Limb (tissue), 2 donors: ENCODE measurements at regions not wholly inside any gene's neighbourhood (a gene's known extent, or its start where the extent isn't known, plus 50 kb on each side); places are given as distances from the start of the nearest gene placed in this dataset.

ENCODE experiments used
- DNase-seq, 2 donors: peaks; one replicate each; pipeline ENCODE4 v3.0.0-alpha.2; 2016; ENCODE audit errors: extremely low spot score in 2 of 2

GRCh38 chr12:94753036-94753679 lies 102.8 kb upstream of the TMCC3 start:
- DNase-seq: no peak

DNA sequence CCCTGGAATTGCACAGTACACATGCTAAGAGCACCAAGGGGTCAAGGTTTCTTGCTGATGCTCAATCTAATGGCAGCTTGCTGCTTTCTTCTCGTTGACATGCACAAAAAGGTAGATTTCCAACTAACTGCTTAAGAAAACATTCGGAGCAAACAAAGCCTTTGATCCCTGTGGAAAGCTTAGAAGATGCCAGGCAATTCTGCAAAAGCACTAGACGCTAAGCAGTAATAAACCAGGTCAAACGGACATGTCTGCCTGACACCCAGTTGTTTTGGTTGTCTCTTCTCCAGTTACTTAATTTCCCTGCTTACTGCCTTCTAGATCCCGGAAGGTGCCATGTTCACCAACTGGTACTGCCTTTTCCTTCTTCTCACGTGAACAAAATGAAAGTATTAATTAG lies 100.5 kb upstream of the TMCC3 start:
- no peak for DNase-seq

DNA sequence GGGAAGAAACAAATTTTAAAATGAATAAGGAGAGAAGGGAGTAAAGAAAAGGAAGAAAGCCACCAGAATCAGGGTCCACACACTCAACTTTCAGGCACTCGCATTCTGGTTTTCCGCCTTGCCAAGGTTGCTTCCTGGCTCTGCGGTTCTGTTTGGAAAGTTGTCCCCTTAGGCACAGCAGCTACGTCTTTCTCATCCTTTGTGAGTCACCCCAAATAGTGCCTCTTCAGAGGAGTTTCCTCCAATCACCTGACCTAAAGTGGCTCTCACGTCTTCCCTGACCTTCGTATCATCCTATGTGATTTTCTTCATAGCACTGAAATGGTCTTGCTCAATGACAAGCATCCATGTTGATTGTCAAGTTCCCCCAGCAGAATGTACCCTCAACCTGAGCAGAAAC lies 99.5 kb upstream of the TMCC3 start:
- no peak for DNase-seq

GRCh38 chr12:94749455-94749854 lies 99.1 kb upstream of the TMCC3 start:
- no peak for DNase-seq

DNA sequence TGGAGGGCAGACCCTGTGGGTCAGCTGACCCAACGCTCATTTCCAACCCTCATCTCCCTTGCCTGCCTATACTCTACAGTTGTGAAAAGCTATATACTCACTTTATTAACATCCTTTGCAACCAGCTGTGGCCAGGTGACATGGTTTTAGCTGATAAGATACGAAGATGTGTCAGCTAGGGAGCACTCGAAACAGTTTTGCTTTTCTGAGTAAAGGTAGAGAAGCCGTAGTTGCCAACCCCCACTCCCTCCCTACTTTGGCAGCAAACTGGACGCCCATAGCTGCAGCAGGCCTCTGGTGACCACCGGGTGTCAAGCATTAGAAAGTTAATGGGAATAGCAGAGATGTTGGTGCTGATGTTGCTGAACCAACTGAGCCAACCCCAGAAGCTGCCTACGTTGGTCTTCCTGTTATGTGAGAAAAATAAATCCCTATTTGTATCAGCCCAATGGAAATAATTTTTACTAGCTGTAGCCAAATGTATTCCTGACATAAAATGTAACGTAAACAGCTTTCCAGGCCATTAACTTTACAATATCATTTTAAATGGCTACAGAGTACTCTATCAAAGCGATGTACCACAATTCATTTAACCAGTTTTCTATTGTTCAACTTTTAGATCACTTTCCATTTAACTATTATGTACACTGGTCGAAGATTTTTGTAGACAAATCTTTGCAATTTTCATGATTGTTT lies 98.5 kb upstream of the TMCC3 start:
- no peak for DNase-seq

DNA sequence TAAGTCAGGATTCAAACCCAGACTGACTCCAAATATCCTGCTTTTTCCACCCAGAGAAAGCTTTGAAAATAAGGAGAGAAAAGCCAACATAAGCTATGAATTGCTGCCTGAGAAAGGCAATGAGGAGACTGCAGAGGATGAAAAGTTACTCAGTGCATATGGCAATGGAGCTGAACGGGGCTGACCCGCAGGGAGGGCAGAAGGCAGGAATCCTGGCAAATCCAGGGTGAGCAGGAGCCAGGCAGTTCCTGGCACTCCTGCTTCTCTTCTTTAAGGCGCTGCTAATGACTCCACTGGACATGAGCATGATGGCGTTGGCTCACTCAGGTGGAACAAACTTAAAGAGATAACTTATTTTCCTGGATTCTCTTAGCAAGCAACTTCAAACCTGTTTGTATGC lies 95.2 kb upstream of the TMCC3 start:
- no peak for DNase-seq

DNA sequence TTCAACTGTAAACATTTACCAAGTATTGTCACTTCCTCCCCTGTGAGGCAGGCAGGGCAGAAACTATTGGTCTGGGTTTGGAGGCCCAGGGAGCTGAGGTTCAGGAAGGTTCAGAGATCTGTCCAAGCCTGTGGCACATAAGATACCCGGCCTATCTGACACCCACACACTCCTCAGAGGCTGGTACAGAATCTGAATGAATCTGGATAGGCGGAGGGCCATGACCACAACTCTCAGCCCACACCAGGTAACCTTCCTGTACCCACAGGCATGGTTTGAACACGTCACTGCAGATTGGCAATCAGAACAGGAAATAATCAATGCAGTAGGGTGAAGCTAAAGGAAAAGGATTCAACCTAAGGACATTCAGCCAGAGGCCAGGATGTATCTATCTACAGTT lies 92.8 kb upstream of the TMCC3 start:
- DNase-seq: no peak

DNA sequence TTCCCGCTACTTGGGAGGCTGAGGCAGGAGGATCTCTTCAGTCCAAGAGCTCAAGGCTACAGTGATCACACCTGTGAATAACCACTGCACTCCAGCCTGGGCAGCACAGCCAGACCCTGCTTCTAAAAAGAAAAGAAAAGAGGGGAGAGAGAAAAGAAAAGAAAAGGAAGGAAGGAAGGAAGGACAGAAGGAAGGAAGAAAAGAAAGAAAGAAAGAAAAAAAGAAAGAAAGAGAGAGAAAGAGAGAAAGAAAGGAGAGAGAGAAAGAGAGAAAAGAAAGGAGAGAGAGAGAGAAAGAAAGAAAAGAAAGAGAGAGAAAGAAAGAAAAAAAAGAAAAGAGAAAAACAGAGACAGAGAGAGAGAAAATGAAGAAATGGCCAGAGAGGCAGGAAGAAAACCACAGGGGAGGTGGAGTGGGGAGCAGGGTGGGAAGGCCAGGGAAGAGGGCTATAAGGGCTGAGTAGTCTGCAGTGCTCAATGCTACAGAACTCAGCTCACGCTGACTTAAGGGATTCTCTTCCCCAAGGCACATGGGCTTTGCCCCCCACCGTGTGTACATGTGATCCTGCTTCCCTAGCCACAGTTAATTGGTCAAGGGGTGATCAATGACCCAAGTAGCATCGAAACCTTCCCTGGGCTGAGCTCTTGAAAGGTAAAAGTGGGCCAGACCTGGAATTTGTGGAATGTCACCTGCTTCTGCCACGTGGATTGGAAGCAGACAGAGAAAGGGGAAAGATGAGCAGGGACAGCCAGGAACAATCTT lies 90.4 kb upstream of the TMCC3 start:
- no peak for DNase-seq

DNA sequence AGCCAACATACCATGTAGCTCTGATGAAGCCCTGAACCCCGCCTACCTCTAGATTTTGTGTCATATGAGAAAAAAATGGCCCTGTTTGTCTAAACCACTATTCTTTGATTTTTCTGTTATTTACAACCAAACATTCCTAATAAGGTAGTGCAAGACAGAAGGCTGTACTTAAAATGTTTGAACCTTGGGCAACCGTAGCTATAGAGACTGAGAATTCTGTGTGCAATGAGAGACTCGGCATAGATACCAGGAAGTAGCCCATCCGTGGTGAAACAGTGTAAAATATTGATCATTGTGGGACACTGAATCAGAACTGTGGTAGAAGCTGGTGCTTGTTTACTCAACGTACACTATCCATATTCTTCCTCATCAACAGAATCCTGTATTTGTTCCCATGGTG lies 86.5 kb upstream of the TMCC3 start:
- DNase-seq: no peak

- DNase-seq: no peak
Observed at GRCh38 chr12:94736004-94736403, 85.6 kb upstream of the TMCC3 start.

DNA sequence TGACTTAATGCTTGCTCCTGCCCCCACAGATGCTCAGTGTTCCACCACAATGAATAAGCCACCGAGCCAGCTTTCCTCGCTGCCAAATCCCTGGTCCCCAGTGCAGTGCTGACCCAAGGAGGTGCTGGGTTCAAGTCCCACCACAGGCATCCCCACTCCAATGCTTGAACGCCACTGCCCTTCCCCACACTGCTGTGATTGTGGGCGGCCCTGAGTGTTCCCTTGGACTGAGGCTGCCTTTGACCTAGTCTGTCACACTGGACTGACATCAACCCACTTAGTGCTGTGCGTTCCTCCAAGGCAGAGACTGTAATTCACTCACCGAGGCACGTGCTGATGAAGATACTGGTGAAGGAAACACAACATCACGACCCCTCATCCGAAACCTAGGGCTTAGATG lies 83.4 kb upstream of the TMCC3 start:
- DNase-seq: no peak

GRCh38 chr12:94732367-94732990 lies 82.1 kb upstream of the TMCC3 start:
- no peak for DNase-seq

DNA sequence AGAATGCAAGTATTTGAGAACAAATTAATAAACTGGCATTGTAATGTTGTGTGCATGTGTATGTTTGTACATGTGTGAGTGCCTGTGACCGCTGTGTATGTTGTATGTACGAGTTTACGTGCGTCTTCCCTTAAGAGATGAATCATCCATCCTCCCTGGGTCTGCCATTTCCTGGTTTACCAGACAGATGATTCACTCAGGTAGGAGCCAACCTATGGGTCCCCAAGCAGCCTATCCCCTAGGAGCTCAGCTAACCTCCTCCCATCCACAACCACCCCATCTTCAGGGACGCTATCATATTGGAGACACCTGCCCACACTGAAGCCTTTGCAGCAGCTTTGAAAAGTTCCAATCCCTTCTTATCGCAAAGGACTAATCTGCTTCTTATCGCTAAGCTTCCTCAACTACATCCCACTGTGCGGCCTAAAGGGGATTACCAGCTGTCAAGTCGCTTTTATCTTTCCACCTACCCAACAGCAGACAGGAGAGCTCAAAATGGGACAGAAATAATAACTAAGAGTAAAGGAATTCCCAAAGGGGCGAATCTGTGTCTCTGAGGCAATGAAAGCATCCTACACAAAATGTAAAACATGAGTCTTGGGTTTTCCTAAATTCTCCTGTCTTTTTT lies 81.5 kb upstream of the TMCC3 start:
- DNase-seq: no peak

DNA sequence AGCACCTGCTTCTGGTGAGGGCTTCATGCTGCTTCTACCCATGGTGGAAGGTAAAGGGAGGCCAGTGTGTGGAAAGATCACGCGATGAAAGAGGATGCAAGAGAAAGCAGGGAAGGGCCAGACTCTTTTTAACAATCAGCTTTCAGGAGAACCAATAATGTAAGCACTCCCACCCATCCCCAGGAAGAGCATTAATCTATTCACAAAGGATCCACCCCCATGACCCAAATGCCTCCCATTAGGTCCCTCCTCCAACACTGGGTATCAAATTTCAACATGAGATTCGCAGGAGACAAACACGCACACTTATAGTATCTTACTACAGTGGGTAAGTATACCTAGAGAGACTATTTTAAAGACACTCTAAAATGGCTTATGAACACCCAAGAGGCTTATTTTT lies 80.5 kb upstream of the TMCC3 start:
- no peak for DNase-seq

GRCh38 chr12:94726236-94726835 lies 76.0 kb upstream of the TMCC3 start:
- no peak for DNase-seq

DNA sequence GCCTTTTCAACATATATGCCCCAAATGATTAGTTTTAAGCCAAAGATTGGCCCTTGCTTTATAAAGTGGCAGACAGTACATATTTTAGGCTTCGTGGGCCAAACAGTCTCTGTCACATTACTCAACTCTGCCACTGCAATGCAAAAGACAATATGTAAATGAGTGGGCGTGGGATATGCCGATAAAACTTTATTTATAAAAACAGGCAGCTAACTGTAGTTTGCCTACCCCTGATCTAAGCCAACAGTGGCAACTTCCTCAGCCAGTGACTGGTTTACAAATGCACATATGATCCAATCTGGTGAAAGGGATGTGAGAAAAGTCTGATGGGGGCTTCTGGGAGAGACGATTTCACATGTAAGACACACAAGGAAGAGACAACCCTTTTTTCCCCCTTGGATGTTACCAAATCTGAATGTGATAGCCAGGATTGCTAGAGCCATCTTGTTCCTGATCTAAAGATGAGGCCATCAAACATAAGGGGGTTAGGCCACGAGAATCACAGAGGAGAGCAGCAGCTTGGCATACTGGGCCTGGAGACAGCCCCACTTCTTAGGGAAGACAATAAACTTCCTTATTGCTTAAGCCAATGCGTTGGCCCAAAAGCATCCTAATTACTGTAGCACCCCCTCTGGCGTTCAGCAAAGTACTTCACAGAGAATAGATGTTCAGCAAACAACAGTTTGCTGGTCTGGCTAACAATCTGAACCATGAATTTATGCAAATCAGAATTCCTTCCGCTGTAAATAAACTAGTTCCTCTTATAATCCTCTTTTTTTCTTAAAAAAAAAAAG lies 75.2 kb upstream of the TMCC3 start:
- no peak for DNase-seq

- DNase-seq: no peak
Observed at GRCh38 chr12:94722664-94723063, 72.3 kb upstream of the TMCC3 start.

GRCh38 chr12:94721173-94721572 lies 70.8 kb upstream of the TMCC3 start:
- no peak for DNase-seq

- DNase-seq: peak in 1 of 2 donors; percentile 66
Observed at GRCh38 chr12:94718114-94718513, 67.8 kb upstream of the TMCC3 start.

DNA sequence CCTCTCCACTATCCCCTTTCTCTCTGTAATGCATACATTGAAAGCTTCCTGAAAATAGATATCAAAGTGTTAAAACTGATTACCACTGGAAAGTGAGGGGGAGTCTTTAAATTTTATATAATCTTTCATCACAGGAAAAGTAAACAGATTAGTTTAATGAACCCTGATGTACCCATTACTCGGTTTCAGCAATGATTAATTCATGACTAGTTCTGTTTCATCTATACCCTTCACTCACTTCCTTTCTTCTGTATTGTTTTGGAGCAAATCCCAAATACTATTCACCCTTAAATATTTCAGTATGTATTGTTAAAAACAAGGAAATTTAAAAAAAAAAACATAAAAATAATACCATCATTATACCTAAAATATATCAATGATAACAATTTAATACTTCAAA lies 67.3 kb upstream of the TMCC3 start:
- no peak for DNase-seq

GRCh38 chr12:94717108-94717507 lies 66.8 kb upstream of the TMCC3 start:
- no peak for DNase-seq
